H9 (cell line): ENCODE measurements at regions not wholly inside any gene's neighbourhood (a gene's known extent, or its start where the extent isn't known, plus 50 kb on each side); places are given as distances from the start of the nearest gene placed in this dataset.

ENCODE experiments used
- DNase-seq: peaks from one replicate; pipeline ENCODE4 v3.0.0-alpha.2; 2017
- H2AFZ ChIP-seq: one replicate; pipeline ENCODE4 v1.6.1; 2013; ENCODE audit warnings: mild to moderate bottlenecking, low read length, control low read depth, moderate library complexity
- H2AK5ac ChIP-seq: 2 replicates; pipeline ENCODE4 v1.6.1; 2013; ENCODE audit warnings: low read length, control low read depth, mixed read lengths; ENCODE audit not compliant: insufficient read length
- H2BK120ac ChIP-seq: one replicate; pipeline ENCODE4 v1.6.1; 2013; ENCODE audit warnings: low read depth, mild to moderate bottlenecking, low read length, control low read depth, inconsistent platforms; ENCODE audit not compliant: poor library complexity, severe bottlenecking
- H2BK12ac ChIP-seq: 2 replicates; pipeline ENCODE4 v1.6.1; 2013; ENCODE audit warnings: low read length, control low read depth, mixed read lengths, low read depth; ENCODE audit not compliant: insufficient read length
- H2BK15ac ChIP-seq: 2 replicates; pipeline ENCODE4 v1.6.1; 2013; ENCODE audit warnings: low read depth, low read length, control low read depth
- H2BK20ac ChIP-seq: one replicate; pipeline ENCODE4 v1.6.1; 2013; ENCODE audit warnings: low read depth, mild to moderate bottlenecking, low read length, control low read depth, inconsistent platforms; ENCODE audit not compliant: poor library complexity, severe bottlenecking
- H2BK5ac ChIP-seq: 2 replicates; pipeline ENCODE4 v1.6.1; 2013; ENCODE audit warnings: low read length, control low read depth, mixed read lengths; ENCODE audit not compliant: insufficient read length
- H3K14ac ChIP-seq: 2 replicates; pipeline ENCODE4 v1.6.1; 2013; ENCODE audit warnings: low read length, control low read depth; ENCODE audit not compliant: insufficient read depth
- H3K18ac ChIP-seq: 2 replicates; pipeline ENCODE4 v1.6.1; 2013; ENCODE audit warnings: low read depth, mild to moderate bottlenecking, mixed read lengths, low read length, control low read depth; ENCODE audit not compliant: insufficient read length
- H3K23ac ChIP-seq: 2 replicates; pipeline ENCODE4 v1.6.1; 2013; ENCODE audit warnings: low read length, control low read depth, mixed read lengths, low read depth; ENCODE audit not compliant: insufficient read length
- H3K23me2 ChIP-seq: 2 replicates; pipeline ENCODE4 v1.6.1; 2013; ENCODE audit warnings: low read depth, mild to moderate bottlenecking, mixed read lengths, low read length, control low read depth; ENCODE audit not compliant: insufficient read length, poor library complexity, severe bottlenecking
- H3K27ac ChIP-seq: 2 replicates; pipeline ENCODE4 v1.5.1; 2013; ENCODE audit warnings: low read length, control low read depth, mixed read lengths, low read depth; ENCODE audit not compliant: insufficient read length
- H3K27me3 ChIP-seq: 2 replicates; pipeline ENCODE4 v1.6.1; 2013; ENCODE audit warnings: low read length, control low read depth, inconsistent platforms; ENCODE audit not compliant: insufficient read depth
- H3K4ac ChIP-seq: 2 replicates; pipeline ENCODE4 v1.6.1; 2013; ENCODE audit warnings: low read depth, mild to moderate bottlenecking, control low read depth, inconsistent platforms, low read length, moderate library complexity
- H3K4me1 ChIP-seq: 2 replicates; pipeline ENCODE4 v1.6.1; 2013; ENCODE audit warnings: low read length, control low read depth, inconsistent platforms; ENCODE audit not compliant: insufficient read depth
- H3K4me2 ChIP-seq: 2 replicates; pipeline ENCODE4 v1.6.1; 2013; ENCODE audit warnings: low read length, control low read depth, mixed read lengths; ENCODE audit not compliant: insufficient read length, insufficient read depth
- H3K56ac ChIP-seq: 2 replicates; pipeline ENCODE4 v1.6.1; 2013; ENCODE audit warnings: low read depth, mild to moderate bottlenecking, mixed read lengths, low read length, control low read depth; ENCODE audit not compliant: insufficient read length
- H3K79me1 ChIP-seq: 2 replicates; pipeline ENCODE4 v1.6.1; 2013; ENCODE audit warnings: low read depth, mild to moderate bottlenecking, moderate library complexity, low read length, control low read depth, inconsistent platforms; ENCODE audit not compliant: insufficient read depth, poor library complexity, severe bottlenecking
- H3K79me2 ChIP-seq: 2 replicates; pipeline ENCODE4 v1.6.1; 2013; ENCODE audit warnings: low read length, control low read depth, inconsistent platforms; ENCODE audit not compliant: insufficient read depth
- H3K9ac ChIP-seq: 2 replicates; pipeline ENCODE4 v1.6.1; 2013; ENCODE audit warnings: low read length, control low read depth, mixed read lengths; ENCODE audit not compliant: insufficient read length; ENCODE audit errors: extremely low read depth
- H3K9me3 ChIP-seq: one replicate; pipeline ENCODE4 v1.6.1; 2013; ENCODE audit warnings: low read depth, low read length, inconsistent platforms; ENCODE audit not compliant: control insufficient read depth
- H3T11ph ChIP-seq: one replicate; pipeline ENCODE4 v1.6.1; 2013; ENCODE audit warnings: mild to moderate bottlenecking, low read length, control low read depth, inconsistent platforms
- H4K20me1 ChIP-seq: one replicate; pipeline ENCODE4 v1.6.1; 2013; ENCODE audit not compliant: control insufficient read depth, insufficient read length, insufficient read depth
- H4K5ac ChIP-seq: 2 replicates; pipeline ENCODE4 v1.6.1; 2013; ENCODE audit warnings: low read depth, mild to moderate bottlenecking, mixed read lengths, low read length, control low read depth; ENCODE audit not compliant: insufficient read length
- H4K8ac ChIP-seq: replicated peaks from 2 replicates; pipeline ENCODE4 v1.6.1; 2013; ENCODE audit warnings: low read length, control low read depth, mixed read lengths, low read depth; ENCODE audit not compliant: insufficient read length
- H4K91ac ChIP-seq: 2 replicates; pipeline ENCODE4 v1.6.1; 2013; ENCODE audit warnings: low read depth, mild to moderate bottlenecking, moderate library complexity, mixed read lengths, low read length, control low read depth; ENCODE audit not compliant: insufficient read length
- H3K27ac Mint-ChIP-seq, 3 experiments: 2 replicates in 2 of 3; 3 replicates in 1 of 3; pipeline ENCODE4 v1.8.0; 2020 to 2021; ENCODE audit warnings: mixed read lengths in 3 of 3, mild to moderate bottlenecking in 1 of 3, moderate library complexity in 1 of 3
- H3K27me3 Mint-ChIP-seq: 2 replicates; pipeline ENCODE4 v1.8.0; 2021; ENCODE audit warnings: low read depth, mild to moderate bottlenecking, moderate library complexity, mixed read lengths
- H3K36me3 Mint-ChIP-seq, 3 experiments: 2 replicates in 2 of 3; 3 replicates in 1 of 3; pipeline ENCODE4 v1.8.0; 2020 to 2021; ENCODE audit warnings: low read depth in 3 of 3, mixed read lengths in 3 of 3; ENCODE audit not compliant: insufficient read depth in 1 of 3
- H3K4me1 Mint-ChIP-seq, 2 experiments: 2 replicates each; pipeline ENCODE4 v1.8.0; 2020; ENCODE audit warnings: mixed read lengths in 2 of 2
- H3K4me3 Mint-ChIP-seq, 2 experiments: 2 replicates in 1 of 2; 3 replicates in 1 of 2; pipeline ENCODE4 v1.8.0; 2020 to 2021; ENCODE audit warnings: mild to moderate bottlenecking in 2 of 2, mixed read lengths in 2 of 2, moderate library complexity in 1 of 2
- H3K9me3 Mint-ChIP-seq, 2 experiments: 2 replicates in 1 of 2; 3 replicates in 1 of 2; pipeline ENCODE4 v1.8.0; 2020; ENCODE audit warnings: mild to moderate bottlenecking in 2 of 2, mixed read lengths in 2 of 2, moderate library complexity in 1 of 2
- CTCF ChIP-seq: fragments of 200-600 bp; sonication (generic); conservative IDR thresholded peaks from 3 replicates; pipeline ENCODE4 v1.8.0; 2021; ENCODE audit warnings: antibody characterized with exemption, mild to moderate bottlenecking
- WGBS: extraction: QIAGEN DNeasy Blood & Tissue Kit; methylation state at CpG from one replicate; pipeline ENCODE4 v1.1.7; 2013; ENCODE audit warnings: missing lambda C conversion rate, low lambda C conversion rate, mixed read lengths; ENCODE audit not compliant: insufficient read length; ENCODE audit errors: extremely low coverage; 5-methylcytosine and 5-hydroxymethylcytosine counted together

- WGBS, result no CpG with 5 or more reads among the region's 6 CpGs
- Histone ChIP-seq H3K9ac (no peak overlapping the region), H3K23me2 (no peaks in the 10 kb centered on the region), H3K27ac (no peak overlapping the region), H3K79me1 (no peaks in the 10 kb centered on the region), H4K5ac (no peak overlapping the region), H2BK5ac (no peak overlapping the region), H3K23ac (no peak overlapping the region), H3K9me3 (no peaks in the 10 kb centered on the region), H3K4me1 (no peaks in the 10 kb centered on the region), H2BK120ac (no peak overlapping the region), H3K27me3 (no peaks in the 10 kb centered on the region), H3K79me2 (no peaks in the 10 kb centered on the region), H4K20me1 (no peaks in the 10 kb centered on the region), H4K8ac (no peak overlapping the region), H4K91ac (no peak overlapping the region), H2BK12ac (no peak overlapping the region), H2BK15ac (no peak overlapping the region), H3K4me2 (no peak overlapping the region), H3T11ph (no peak overlapping the region), H3K14ac (no peak overlapping the region), H2AK5ac (no peak overlapping the region), H3K56ac (no peak overlapping the region), H3K4ac (no peak overlapping the region), H3K18ac (no peak overlapping the region), H2AFZ (no peak overlapping the region), H2BK20ac (no peak overlapping the region)
- Mint-ChIP-seq H3K27ac (peak overlapping the region; percentile 35 to 91 (median 89)), H3K27me3 (no peaks in the 10 kb centered on the region), H3K4me1 (peaks cover 34 to 37% of the 10 kb centered on the region in 2 experiments), H3K36me3 (peaks cover 0 to 2% (median 0%) of the 10 kb centered on the region in 3 experiments; a peak in 1 of 7 replicates), H3K4me3 (no peak overlapping the region; a peak in 1 of 5 replicates), H3K9me3 (no peaks in the 10 kb centered on the region)
- DNase-seq, result no peak
- TF ChIP-seq CTCF, result no peak
These were observed 193.2 kb upstream of the RORB start for GRCh38 chr9:74303945-74304344.
